Uterus (tissue), 3 donors: ENCODE measurements at regions not wholly inside any gene's neighbourhood (a gene's known extent, or its start where the extent isn't known, plus 50 kb on each side); places are given as distances from the start of the nearest gene placed in this dataset.

Experiments used
- DNase-seq, 2 donors: peaks; one replicate each; pipeline ENCODE4 v3.0.0-alpha.2; 2019 to 2020
- H3K27ac ChIP-seq, 2 donors: fragments of 200-600 bp; sonication (generic); 1 replicate in 1 of 2; 2 replicates in 1 of 2; pipeline ENCODE4 v1.5.1; 2016 to 2018
- H3K27me3 ChIP-seq, 2 donors: fragments of 200-600 bp; sonication (generic); one replicate each; pipeline ENCODE4 v1.5.1; 2018 to 2019; ENCODE audit warnings: control low read depth in 1 of 2
- H3K36me3 ChIP-seq, 2 donors: fragments of 200-600 bp; sonication (generic); one replicate each; pipeline ENCODE4 v1.5.1; 2019; ENCODE audit warnings: control low read depth in 1 of 2
- H3K4me1 ChIP-seq, 2 donors: fragments of 200-600 bp; sonication (generic); one replicate each; pipeline ENCODE4 v1.5.1; 2018 to 2019; ENCODE audit warnings: control low read depth in 1 of 2
- H3K4me3 ChIP-seq, 2 donors: fragments of 200-600 bp; sonication (generic); 1 replicate in 1 of 2; 2 replicates in 1 of 2; pipeline ENCODE4 v1.5.1; 2018 to 2019; ENCODE audit warnings: mild to moderate bottlenecking in 1 of 2
- H3K9me3 ChIP-seq, 2 donors: fragments of 200-600 bp; sonication (generic); one replicate each; pipeline ENCODE4 v1.5.1; 2019; ENCODE audit warnings: control low read depth in 1 of 2
- POLR2A ChIP-seq, 2 donors: fragments of 450-650 bp; IDR thresholded peaks; one replicate each; pipeline ENCODE4 v1.6.1; 2016; ENCODE audit warnings: antibody characterized with exemption in 2 of 2, mild to moderate bottlenecking in 1 of 2, moderate library complexity in 1 of 2
- intact Hi-C: fragments of 100-400 bp; cut with DNase I; formaldehyde crosslinking; loops from one replicate; pipeline ENCODE4 v1.15.1; 2023; ENCODE audit warnings: low total_unique reads
- TF ChIP-seq, protein P1 (sequence below), 4 experiments: fragments of 200-600 bp in 2 of 4; fragments of 450-650 bp in 2 of 4; sonication (generic) in 2 of 4; IDR thresholded peaks; one replicate each; pipeline ENCODE4 v1.5.1; 2016 to 2019; ENCODE audit warnings: antibody characterized with exemption in 4 of 4, mild to moderate bottlenecking in 2 of 4, moderate library complexity in 1 of 4
- donor health status: DM: yes; HTN: yes; CAD: no.

- no peak for DNase-seq
- Histone ChIP-seq H3K27me3 (no peaks in the 10 kb centered on the region), H3K4me3 (no peak overlapping the region), H3K36me3 (no peaks in the 10 kb centered on the region), H3K4me1 (no peaks in the 10 kb centered on the region), H3K27ac (no peak overlapping the region), H3K9me3 (no peaks in the 10 kb centered on the region)
- TF ChIP-seq POLR2A (IDR thresholded peaks at IDR 0.05): no peak
- TF ChIP-seq, protein P1, sequence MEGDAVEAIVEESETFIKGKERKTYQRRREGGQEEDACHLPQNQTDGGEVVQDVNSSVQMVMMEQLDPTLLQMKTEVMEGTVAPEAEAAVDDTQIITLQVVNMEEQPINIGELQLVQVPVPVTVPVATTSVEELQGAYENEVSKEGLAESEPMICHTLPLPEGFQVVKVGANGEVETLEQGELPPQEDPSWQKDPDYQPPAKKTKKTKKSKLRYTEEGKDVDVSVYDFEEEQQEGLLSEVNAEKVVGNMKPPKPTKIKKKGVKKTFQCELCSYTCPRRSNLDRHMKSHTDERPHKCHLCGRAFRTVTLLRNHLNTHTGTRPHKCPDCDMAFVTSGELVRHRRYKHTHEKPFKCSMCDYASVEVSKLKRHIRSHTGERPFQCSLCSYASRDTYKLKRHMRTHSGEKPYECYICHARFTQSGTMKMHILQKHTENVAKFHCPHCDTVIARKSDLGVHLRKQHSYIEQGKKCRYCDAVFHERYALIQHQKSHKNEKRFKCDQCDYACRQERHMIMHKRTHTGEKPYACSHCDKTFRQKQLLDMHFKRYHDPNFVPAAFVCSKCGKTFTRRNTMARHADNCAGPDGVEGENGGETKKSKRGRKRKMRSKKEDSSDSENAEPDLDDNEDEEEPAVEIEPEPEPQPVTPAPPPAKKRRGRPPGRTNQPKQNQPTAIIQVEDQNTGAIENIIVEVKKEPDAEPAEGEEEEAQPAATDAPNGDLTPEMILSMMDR (IDR thresholded peaks at IDR 0.05): no peak
- intact Hi-C loops: no loop called here
Observed at GRCh38 chr15:62612771-62613170, 429.8 kb upstream of the TPM1 start.

DNA sequence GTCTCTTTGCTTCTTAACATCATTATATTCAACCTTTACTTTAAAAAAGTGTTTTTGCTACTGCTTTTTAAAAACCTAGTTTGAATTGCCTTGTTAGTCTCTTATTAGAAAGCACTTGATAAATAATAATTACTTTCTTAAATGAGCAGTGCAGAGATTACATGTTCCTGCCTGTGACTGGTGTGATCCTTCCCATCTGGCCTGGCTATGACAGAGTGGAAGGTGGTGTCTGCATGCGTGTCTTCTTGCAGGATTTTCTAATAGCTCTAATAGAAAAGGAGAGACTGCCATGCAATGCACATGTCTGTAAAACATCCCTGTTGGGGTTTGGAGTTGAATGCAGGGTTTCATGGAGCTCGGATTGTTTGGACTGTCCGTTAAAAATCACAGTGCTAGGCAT lies 425.8 kb upstream of the TPM1 start:
- no peak overlapping the region for H3K4me3 ChIP-seq
- H3K27ac ChIP-seq: no peak overlapping the region
- intact Hi-C loops: no loop called here
- no peaks in the 10 kb centered on the region for H3K27me3 ChIP-seq
- H3K4me1 ChIP-seq: no peaks in the 10 kb centered on the region
- no peak for DNase-seq
- no peaks in the 10 kb centered on the region for H3K9me3 ChIP-seq
- no peaks in the 10 kb centered on the region for H3K36me3 ChIP-seq
- TF ChIP-seq POLR2A (IDR thresholded peaks at IDR 0.05): no peak
- TF ChIP-seq, protein P1 (IDR thresholded peaks at IDR 0.05): no peak

- no peaks in the 10 kb centered on the region for H3K36me3 ChIP-seq
- DNase-seq: no peak
- H3K27me3 ChIP-seq: no peaks in the 10 kb centered on the region
- no peaks in the 10 kb centered on the region for H3K4me1 ChIP-seq
- no peak overlapping the region for H3K27ac ChIP-seq
- no peaks in the 10 kb centered on the region for H3K9me3 ChIP-seq
- H3K4me3 ChIP-seq: no peak overlapping the region
- intact Hi-C loops: no loop called here
- TF ChIP-seq, protein P1 (IDR thresholded peaks at IDR 0.05): no peak
- TF ChIP-seq POLR2A (IDR thresholded peaks at IDR 0.05): no peak
Observed at GRCh38 chr15:62617741-62618140, 424.8 kb upstream of the TPM1 start.

GRCh38 chr15:62618432-62618831 lies 424.1 kb upstream of the TPM1 start:
- no peaks in the 10 kb centered on the region for H3K4me1 ChIP-seq
- DNase-seq: no peak
- H3K27ac ChIP-seq: peak overlapping the region in 1 of 2 donors; percentile 31
- intact Hi-C loops: no loop called here
- no peaks in the 10 kb centered on the region for H3K27me3 ChIP-seq
- H3K36me3 ChIP-seq: no peaks in the 10 kb centered on the region
- no peak for TF ChIP-seq POLR2A (IDR thresholded peaks at IDR 0.05)
- TF ChIP-seq, protein P1 (IDR thresholded peaks at IDR 0.05): peak in 1 of 4 experiments; percentile 26
- H3K9me3 ChIP-seq: no peaks in the 10 kb centered on the region
- no peak overlapping the region for H3K4me3 ChIP-seq

GRCh38 chr15:62618846-62619504 lies 423.6 kb upstream of the TPM1 start:
- no peaks in the 10 kb centered on the region for H3K4me1 ChIP-seq
- TF ChIP-seq, protein P1 (IDR thresholded peaks at IDR 0.05): no peak
- TF ChIP-seq POLR2A (IDR thresholded peaks at IDR 0.05): no peak
- no peak overlapping the region for H3K27ac ChIP-seq
- no peak for DNase-seq
- no peak overlapping the region for H3K4me3 ChIP-seq
- no peaks in the 10 kb centered on the region for H3K9me3 ChIP-seq
- intact Hi-C loops: no loop called here
- H3K27me3 ChIP-seq: no peaks in the 10 kb centered on the region
- no peaks in the 10 kb centered on the region for H3K36me3 ChIP-seq
